ENCODE measurements at regions not wholly inside any gene's neighbourhood (a gene's known extent, or its start where the extent isn't known, plus 50 kb on each side); places are given as distances from the start of the nearest gene placed in this dataset.

DNA sequence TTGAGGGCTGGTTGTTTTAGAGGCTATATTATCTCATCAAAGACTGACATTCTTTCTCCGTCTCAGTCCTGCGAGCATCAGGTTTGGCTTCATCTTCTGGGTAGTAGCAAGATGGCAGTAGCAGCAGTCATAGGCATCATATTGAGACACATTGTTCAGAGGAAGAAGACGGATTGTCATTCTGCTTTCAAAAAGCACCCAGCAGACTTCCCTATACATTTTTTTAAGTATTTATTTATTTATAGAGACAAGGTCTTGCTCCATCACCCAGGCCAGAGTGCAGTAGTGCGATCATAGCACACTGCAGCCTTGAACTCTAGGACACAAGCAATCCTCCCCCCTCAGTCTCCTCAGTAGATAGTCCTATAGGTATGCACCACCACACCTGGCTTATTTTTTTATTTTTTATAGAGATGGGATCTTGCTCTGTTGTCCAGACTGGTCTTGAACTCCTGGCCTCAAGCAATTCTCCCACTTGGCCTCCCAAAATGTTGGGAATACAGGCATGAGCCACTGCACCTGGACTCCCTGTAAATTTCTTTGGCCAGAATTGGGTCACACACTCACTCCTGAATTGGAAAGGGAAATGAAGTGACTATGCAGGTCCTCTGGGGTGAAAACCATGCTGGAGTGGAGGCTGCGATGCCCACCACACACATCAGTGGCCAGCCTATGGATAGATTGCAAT is 125.4 kb downstream of the SLC38A6 start:
- no peak for DNase-seq

DNA sequence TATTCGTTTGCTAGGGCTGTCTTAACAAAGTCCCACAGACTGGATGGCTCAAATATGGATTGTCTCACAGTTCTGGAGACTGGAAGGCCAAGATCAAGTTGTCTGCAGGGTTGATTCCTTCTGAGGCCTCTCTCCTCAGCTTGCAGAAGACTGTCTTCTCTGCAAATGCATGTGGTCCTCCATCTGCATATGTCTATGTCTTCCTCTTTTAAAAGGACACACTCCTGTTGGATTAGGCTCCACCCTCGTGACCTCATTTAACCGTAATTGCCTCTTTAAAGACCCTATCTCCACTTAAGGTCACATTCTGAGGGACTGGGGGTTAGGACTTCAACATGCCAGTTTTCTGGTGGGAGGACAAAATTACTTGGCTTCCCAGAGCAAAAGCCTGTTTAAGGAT is 123.3 kb downstream of the SLC38A6 start:
- no peak for DNase-seq

DNA sequence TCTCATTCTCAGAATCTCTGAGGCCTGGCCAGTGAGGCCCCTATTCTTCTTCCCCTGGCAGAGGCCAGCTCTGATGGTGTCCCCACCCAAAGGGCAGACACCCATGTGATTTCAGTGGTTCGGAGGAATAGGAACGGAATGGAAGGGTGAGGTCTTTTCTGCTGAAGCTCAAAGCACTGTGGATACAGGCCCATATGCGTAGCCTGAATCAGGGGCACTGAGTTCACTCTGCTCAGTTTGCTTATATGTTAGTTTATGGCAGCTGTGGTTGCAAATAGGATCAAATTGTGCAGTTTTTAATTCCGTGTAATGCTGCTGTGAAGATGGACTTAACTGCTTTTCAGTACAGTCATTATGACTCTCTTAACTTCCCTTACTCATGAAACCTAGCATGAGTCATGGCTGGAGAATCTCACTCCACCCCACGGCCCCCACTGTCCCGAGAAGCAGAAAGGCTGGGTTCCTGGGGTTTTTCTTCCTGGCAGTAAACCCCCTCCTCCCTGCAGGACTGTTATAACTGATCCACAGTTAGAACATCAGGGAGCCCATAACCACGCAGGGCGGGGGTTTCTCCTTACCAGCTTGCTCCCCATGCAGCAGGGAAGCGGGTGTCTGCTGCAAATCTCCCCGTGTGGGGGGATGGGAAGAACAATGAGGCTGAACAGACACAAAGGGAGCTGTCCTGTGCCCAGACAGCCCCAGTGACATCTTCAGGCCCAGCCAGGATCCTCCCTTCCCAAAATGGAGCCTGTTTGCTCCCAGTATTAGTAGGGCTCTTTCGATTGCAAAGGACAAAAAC is 122.7 kb downstream of the SLC38A6 start:
- DNase-seq = no peak

DNA sequence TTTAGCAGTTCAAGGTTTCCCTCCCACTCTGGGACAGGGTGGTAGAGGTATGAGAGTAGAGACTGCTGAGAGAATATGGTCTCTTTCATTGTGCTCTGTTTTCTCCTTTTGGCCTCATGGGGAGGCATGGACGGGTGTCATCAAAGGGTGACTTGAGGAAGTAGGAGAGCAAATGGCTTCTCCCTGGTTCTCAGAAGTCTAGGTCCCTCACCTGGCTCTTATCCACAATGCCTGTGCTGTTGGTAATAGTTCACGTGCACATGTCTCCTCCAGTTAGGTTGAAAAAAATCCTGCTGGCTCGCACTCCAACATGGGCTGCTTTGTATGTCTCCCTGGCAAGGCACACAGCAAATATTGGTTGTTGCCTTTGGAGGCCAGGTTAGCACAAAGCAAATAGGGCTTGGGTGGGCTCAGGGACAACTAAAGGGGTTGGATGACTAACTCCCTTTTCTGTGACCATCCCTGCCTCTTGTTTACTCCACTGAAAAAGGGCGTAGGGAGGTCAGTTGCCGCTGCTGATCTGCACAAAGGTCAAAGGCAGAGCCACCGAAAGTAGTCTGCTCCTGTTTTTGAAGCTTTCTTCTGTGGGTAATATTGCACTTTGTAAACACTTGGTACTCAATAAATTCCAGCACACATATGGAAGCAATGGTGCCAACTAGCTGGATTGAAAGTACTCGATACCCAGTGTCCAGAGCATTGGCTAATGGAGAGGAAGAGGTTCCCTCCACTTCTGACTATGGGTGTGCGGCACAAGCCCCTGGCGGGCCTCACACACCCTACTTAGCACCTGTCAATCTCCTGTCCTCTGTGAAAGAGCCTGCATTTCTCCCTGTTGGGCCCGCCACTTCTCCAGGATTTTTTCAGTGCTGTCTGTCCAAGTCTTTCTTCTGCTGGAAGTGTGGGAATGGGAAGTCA is 121.8 kb downstream of the SLC38A6 start:
- no peak for DNase-seq

All from NCI-H187 (cell line).